ENCODE measurements at regions not wholly inside any gene's neighbourhood (a gene's known extent, or its start where the extent isn't known, plus 50 kb on each side); places are given as distances from the start of the nearest gene placed in this dataset.

DNA sequence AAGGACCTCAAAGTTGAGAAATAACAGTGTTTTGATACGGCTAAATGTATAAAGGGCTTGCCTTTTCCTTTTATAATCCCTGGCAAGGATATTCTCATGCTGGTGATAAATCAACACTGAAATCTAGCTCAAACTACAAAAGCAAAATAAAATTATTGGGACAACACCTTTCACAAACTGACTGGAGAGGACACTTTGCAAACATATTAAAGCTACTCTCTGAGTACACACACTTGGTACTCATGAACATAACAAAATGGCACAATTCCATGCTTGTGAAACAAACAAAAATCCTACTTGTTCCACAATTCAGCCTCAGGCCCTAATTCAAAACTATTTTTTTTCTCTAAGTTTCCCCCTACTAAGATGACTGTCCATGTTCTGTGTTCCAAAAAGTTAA lies 305.8 kb downstream of the ETAA1 start:
- ChIA-PET POLR2A (no interaction called here), CTCF (interaction anchor here (1.1 to 1.2 kb wide), 2 partner anchors 127 to 137 kb away, joined by 3 read pairs; no protein-coding TSS in a partner anchor)
- no peak for DNase-seq (ENCODE audit: low read depth)
- H3K27me3 ChIP-seq (ENCODE audit: control insufficient read depth, insufficient read depth, low read length): no peaks in the 10 kb centered on the region
- TF ChIP-seq, protein P1, sequence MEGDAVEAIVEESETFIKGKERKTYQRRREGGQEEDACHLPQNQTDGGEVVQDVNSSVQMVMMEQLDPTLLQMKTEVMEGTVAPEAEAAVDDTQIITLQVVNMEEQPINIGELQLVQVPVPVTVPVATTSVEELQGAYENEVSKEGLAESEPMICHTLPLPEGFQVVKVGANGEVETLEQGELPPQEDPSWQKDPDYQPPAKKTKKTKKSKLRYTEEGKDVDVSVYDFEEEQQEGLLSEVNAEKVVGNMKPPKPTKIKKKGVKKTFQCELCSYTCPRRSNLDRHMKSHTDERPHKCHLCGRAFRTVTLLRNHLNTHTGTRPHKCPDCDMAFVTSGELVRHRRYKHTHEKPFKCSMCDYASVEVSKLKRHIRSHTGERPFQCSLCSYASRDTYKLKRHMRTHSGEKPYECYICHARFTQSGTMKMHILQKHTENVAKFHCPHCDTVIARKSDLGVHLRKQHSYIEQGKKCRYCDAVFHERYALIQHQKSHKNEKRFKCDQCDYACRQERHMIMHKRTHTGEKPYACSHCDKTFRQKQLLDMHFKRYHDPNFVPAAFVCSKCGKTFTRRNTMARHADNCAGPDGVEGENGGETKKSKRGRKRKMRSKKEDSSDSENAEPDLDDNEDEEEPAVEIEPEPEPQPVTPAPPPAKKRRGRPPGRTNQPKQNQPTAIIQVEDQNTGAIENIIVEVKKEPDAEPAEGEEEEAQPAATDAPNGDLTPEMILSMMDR (IDR thresholded peaks at IDR 0.05; ENCODE audit: insufficient read depth, low read depth, low read length): no peak
- H3K4me3 ChIP-seq (ENCODE audit: low read depth, low read length): no peak overlapping the region
- H3K36me3 ChIP-seq (ENCODE audit: control insufficient read depth, insufficient read depth, low read length): no peaks in the 10 kb centered on the region

DNA sequence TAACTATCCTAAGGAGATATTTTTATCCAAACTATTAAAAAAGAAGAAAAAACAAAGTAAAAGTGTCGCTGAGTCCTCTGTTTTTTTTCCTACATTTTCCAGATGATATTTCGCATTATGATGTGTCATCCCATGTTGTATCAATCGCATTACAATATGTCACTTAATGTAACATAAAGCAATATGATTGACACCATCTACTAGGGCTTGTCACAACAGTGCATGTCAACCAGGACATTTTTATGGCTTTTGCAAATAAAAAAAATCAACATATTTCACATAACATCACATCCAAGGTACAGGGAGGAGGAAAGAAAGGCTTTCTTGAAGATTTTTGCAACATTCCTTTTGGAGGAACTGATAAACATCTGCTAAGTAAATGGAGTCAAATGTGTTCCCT lies 308.9 kb downstream of the ETAA1 start:
- no peak for DNase-seq (ENCODE audit: low read depth)
- ChIA-PET POLR2A (no interaction called here), CTCF (no interaction called here)
- Histone ChIP-seq H3K4me3 (ENCODE audit: low read depth, low read length) (no peak overlapping the region), H3K36me3 (ENCODE audit: control insufficient read depth, insufficient read depth, low read length) (no peaks in the 10 kb centered on the region), H3K27me3 (ENCODE audit: control insufficient read depth, insufficient read depth, low read length) (no peaks in the 10 kb centered on the region)
- TF ChIP-seq, protein P1 (IDR thresholded peaks at IDR 0.05; ENCODE audit: insufficient read depth, low read depth, low read length): no peak

DNA sequence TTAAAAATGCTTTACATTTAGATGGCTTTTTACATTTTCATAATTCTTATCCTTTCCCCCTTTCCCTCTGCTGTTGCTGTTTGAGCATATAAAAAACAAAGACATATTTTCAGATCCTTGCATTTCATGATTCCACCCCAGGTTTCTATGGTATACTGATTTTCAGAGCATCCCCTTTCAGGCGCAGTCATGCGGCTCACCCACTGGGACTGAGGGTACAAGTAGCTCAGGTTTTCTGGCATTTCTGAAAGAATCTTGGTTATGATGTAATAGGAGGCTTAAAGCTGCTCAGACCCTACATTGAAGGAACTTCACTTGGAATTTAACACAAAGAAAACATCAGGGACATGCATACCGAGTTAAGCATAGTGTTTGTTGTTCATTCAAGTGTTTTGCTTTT lies 310.8 kb downstream of the ETAA1 start:
- H3K27me3 ChIP-seq (ENCODE audit: control insufficient read depth, insufficient read depth, low read length): no peaks in the 10 kb centered on the region
- no peaks in the 10 kb centered on the region for H3K36me3 ChIP-seq (ENCODE audit: control insufficient read depth, insufficient read depth, low read length)
- ChIA-PET CTCF (no interaction called here), POLR2A (no interaction called here)
- TF ChIP-seq, protein P1 (IDR thresholded peaks at IDR 0.05; ENCODE audit: insufficient read depth, low read depth, low read length): no peak
- no peak for DNase-seq (ENCODE audit: low read depth)
- H3K4me3 ChIP-seq (ENCODE audit: low read depth, low read length): no peak overlapping the region

DNA sequence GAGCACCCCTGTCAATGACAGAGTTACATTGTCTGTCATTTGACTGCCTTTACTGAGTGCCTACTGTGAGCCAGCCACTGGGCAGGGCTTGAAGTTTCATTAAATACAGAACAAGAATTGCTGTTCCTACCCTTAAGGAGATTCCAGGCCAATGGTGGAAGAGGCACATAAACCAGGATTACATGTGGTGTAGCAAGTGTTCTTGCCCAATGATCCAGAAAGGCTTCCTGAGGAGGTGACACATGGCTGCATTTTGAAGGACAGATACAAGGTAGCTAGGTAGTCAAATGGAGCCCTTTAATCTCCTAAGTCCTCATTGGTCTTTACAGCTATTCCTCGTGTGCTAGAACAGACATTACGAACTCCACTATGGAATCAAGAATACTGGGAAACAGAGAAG lies 312.7 kb downstream of the ETAA1 start:
- TF ChIP-seq, protein P1 (IDR thresholded peaks at IDR 0.05; ENCODE audit: insufficient read depth, low read depth, low read length): no peak
- POLR2A ChIA-PET: no interaction called here
- Histone ChIP-seq H3K36me3 (ENCODE audit: control insufficient read depth, insufficient read depth, low read length) (no peaks in the 10 kb centered on the region), H3K27me3 (ENCODE audit: control insufficient read depth, insufficient read depth, low read length) (no peaks in the 10 kb centered on the region), H3K4me3 (ENCODE audit: low read depth, low read length) (no peak overlapping the region)
- no peak for DNase-seq (ENCODE audit: low read depth)
- CTCF ChIA-PET: interaction anchor here (1.4 kb wide), 1 partner anchor 17 kb away, joined by 3 read pairs; no protein-coding TSS in a partner anchor

DNA sequence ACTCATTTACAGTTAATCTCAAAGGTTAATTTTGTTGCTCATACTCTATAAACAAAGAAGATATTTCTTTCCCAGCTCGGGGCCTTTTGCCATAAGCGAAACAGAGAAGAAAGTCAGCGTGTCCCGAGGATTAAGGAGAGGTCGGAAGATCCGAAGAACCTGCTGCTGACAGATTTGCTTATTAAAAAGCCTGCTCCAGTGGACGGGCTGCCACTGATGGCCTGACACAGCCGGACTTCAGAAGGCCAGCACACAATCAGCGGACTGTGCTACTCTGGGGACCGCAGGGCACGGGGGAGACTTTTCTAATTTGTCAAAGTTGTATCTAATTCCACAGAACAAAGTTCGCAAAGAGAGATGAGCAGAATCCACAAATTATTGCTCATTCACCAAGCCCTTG lies 315.4 kb downstream of the ETAA1 start:
- Histone ChIP-seq H3K36me3 (ENCODE audit: control insufficient read depth, insufficient read depth, low read length) (no peaks in the 10 kb centered on the region), H3K4me3 (ENCODE audit: low read depth, low read length) (no peak overlapping the region), H3K27me3 (ENCODE audit: control insufficient read depth, insufficient read depth, low read length) (no peaks in the 10 kb centered on the region)
- TF ChIP-seq, protein P1 (IDR thresholded peaks at IDR 0.05; ENCODE audit: insufficient read depth, low read depth, low read length): no peak
- DNase-seq (ENCODE audit: low read depth): no peak
- CTCF ChIA-PET: no interaction called here
- POLR2A ChIA-PET: no interaction called here
